H1 (cell line): ENCODE measurements at regions not wholly inside any gene's neighbourhood (a gene's known extent, or its start where the extent isn't known, plus 50 kb on each side); places are given as distances from the start of the nearest gene placed in this dataset.

Experiments used
- CTCF ChIA-PET: fragments of 300-600 bp; sonication (Branson Sonifier 250); formaldehyde crosslinking; loops from one replicate; lab custom pipeline; 2021; ENCODE audit not compliant: partially characterized antibody; lab: Charles Lee
- POLR2A ChIA-PET: fragments of 300-600 bp; sonication (Branson Sonifier 250); formaldehyde crosslinking; loops from one replicate; lab custom pipeline; 2021; ENCODE audit warnings: inconsistent platforms; ENCODE audit not compliant: partially characterized antibody; lab: Charles Lee
- DNase-seq, 2 experiments: peaks; one replicate each; pipeline versions ENCODE4 v3.0.0 to v3.0.0-alpha.2; 2010 to 2022; ENCODE audit warnings: low spot score in 2 of 2, low read depth in 1 of 2, mixed read lengths in 1 of 2
- FAIRE-seq: peaks from 2 replicates; lab custom pipeline; 2011; peaks lifted over from hg19 to GRCh38; lab: Jason Lieb, UNC
- H2AFZ ChIP-seq: 2 replicates; pipeline ENCODE4 v1.8.1; 2012; ENCODE audit warnings: low read length, inconsistent platforms
- H2AK5ac ChIP-seq: 2 replicates; pipeline ENCODE4 v1.6.1; 2013; ENCODE audit warnings: low read depth, low read length
- H2BK120ac ChIP-seq: replicated peaks from 2 replicates; pipeline ENCODE3; 2013; ENCODE audit warnings: low read depth, low read length, inconsistent platforms
- H2BK12ac ChIP-seq: 2 replicates; pipeline ENCODE4 v1.6.1; 2013; ENCODE audit warnings: low read depth, low read length
- H2BK15ac ChIP-seq: 2 replicates; pipeline ENCODE4 v1.6.1; 2013; ENCODE audit warnings: low read length
- H2BK20ac ChIP-seq: 2 replicates; pipeline ENCODE4 v1.6.1; 2013; ENCODE audit warnings: low read length
- H2BK5ac ChIP-seq: 2 replicates; pipeline ENCODE4 v1.6.1; 2013; ENCODE audit warnings: low read depth, low read length
- H3K14ac ChIP-seq: 2 replicates; pipeline ENCODE4 v1.6.1; 2013; ENCODE audit warnings: inconsistent platforms; ENCODE audit not compliant: insufficient read length
- H3K18ac ChIP-seq: 2 replicates; pipeline ENCODE4 v1.6.1; 2013; ENCODE audit warnings: low read length; ENCODE audit errors: extremely low read depth
- H3K23ac ChIP-seq: 2 replicates; pipeline ENCODE4 v1.6.1; 2013; ENCODE audit warnings: inconsistent platforms; ENCODE audit not compliant: insufficient read length
- H3K23me2 ChIP-seq: 2 replicates; pipeline ENCODE4 v1.6.1; 2013; ENCODE audit warnings: low read depth, low read length
- H3K27ac ChIP-seq: 2 replicates; pipeline ENCODE4 v1.6.1; 2011; ENCODE audit warnings: low read depth, low read length, inconsistent platforms
- H3K27me3 ChIP-seq, 4 experiments: replicated peaks in 1 of 4; 1 replicate in 1 of 4; 2 replicates in 3 of 4; pipeline versions ENCODE4 v1.6.1 to v1.8.1; 2011 to 2013; ENCODE audit warnings: low read length in 3 of 4, mild to moderate bottlenecking in 3 of 4, inconsistent platforms in 2 of 4, mixed read lengths in 2 of 4, moderate library complexity in 1 of 4; ENCODE audit not compliant: control insufficient read depth in 3 of 4, insufficient read depth in 3 of 4; ENCODE audit errors: extremely low read depth in 1 of 4
- H3K36me3 ChIP-seq, 4 experiments: 2 replicates each; pipeline versions ENCODE4 v1.6.1 to v1.8.1; 2011 to 2013; ENCODE audit warnings: mild to moderate bottlenecking in 4 of 4, low read length in 3 of 4, moderate library complexity in 2 of 4, control low read depth in 1 of 4, inconsistent platforms in 1 of 4; ENCODE audit not compliant: insufficient read depth in 4 of 4, control insufficient read depth in 2 of 4
- H3K4ac ChIP-seq: replicated peaks from 2 replicates; pipeline ENCODE3; 2013; ENCODE audit warnings: low read length, low read depth, mixed read lengths, inconsistent platforms; ENCODE audit not compliant: insufficient read length
- H3K4me1 ChIP-seq, 4 experiments: replicated peaks in 1 of 4; 1 replicate in 1 of 4; 2 replicates in 3 of 4; pipeline versions ENCODE4 v1.6.1 to v1.8.1; 2011 to 2013; ENCODE audit warnings: low read length in 3 of 4, inconsistent platforms in 2 of 4, mixed read lengths in 1 of 4; ENCODE audit not compliant: insufficient read depth in 4 of 4, control insufficient read depth in 3 of 4
- H3K4me2 ChIP-seq, 2 experiments: 2 replicates each; pipeline versions ENCODE4 v1.6.1 to v1.8.1; 2011 to 2013; ENCODE audit warnings: low read depth in 2 of 2, low read length in 2 of 2, control low read depth in 1 of 2, inconsistent platforms in 1 of 2, mild to moderate bottlenecking in 1 of 2; ENCODE audit not compliant: insufficient read depth in 1 of 2
- H3K4me3 ChIP-seq, 4 experiments: fragments of 200-600, 300-600 bp in 1 of 4; sonication (generic), shearing (Covaris generic), sonication (Bioruptor Twin) in 1 of 4; 2 replicates each; pipeline versions ENCODE4 v1.5.1 to v1.8.1; 2011 to 2016; ENCODE audit warnings: low read length in 4 of 4, low read depth in 3 of 4, control low read depth in 2 of 4, inconsistent platforms in 2 of 4, mild to moderate bottlenecking in 2 of 4, mixed read lengths in 1 of 4, moderate library complexity in 1 of 4; ENCODE audit not compliant: insufficient read depth in 2 of 4; ENCODE audit errors: extremely low read depth in 1 of 4
- H3K56ac ChIP-seq: replicated peaks from 2 replicates; pipeline ENCODE3; 2013; ENCODE audit warnings: low read depth, mild to moderate bottlenecking, mixed read lengths, low read length, inconsistent platforms; ENCODE audit not compliant: insufficient read length
- H3K79me1 ChIP-seq: 2 replicates; pipeline ENCODE4 v1.6.1; 2013; ENCODE audit warnings: low read depth, low read length, control low read depth
- H3K79me2 ChIP-seq, 2 experiments: 2 replicates each; pipeline versions ENCODE4 v1.6.1 to v1.8.1; 2012 to 2013; ENCODE audit warnings: low read length in 2 of 2, mild to moderate bottlenecking in 2 of 2, inconsistent platforms in 1 of 2; ENCODE audit not compliant: insufficient read depth in 2 of 2, control insufficient read depth in 1 of 2
- H3K9ac ChIP-seq, 4 experiments: replicated peaks in 1 of 4; 1 replicate in 1 of 4; 2 replicates in 3 of 4; pipeline versions ENCODE4 v1.6.1 to v1.8.1; 2011 to 2013; ENCODE audit warnings: low read depth in 3 of 4, low read length in 3 of 4, control low read depth in 2 of 4, mild to moderate bottlenecking in 2 of 4, moderate library complexity in 2 of 4, inconsistent platforms in 1 of 4; ENCODE audit errors: extremely low read depth in 1 of 4
- H3K9me3 ChIP-seq, 2 experiments: 2 replicates each; pipeline versions ENCODE4 v1.6.1 to v1.8.1; 2012 to 2013; ENCODE audit warnings: mild to moderate bottlenecking in 2 of 2, moderate library complexity in 2 of 2, control low read depth in 1 of 2, inconsistent platforms in 1 of 2, low read depth in 1 of 2, low read length in 1 of 2, mixed read lengths in 1 of 2; ENCODE audit not compliant: insufficient read depth in 2 of 2
- H4K20me1 ChIP-seq, 2 experiments: replicated peaks in 1 of 2; 2 replicates each; pipeline versions ENCODE3 to v1.8.1; 2011 to 2013; ENCODE audit warnings: inconsistent platforms in 2 of 2, low read length in 2 of 2, mild to moderate bottlenecking in 1 of 2; ENCODE audit not compliant: insufficient read depth in 2 of 2, control insufficient read depth in 1 of 2
- H4K5ac ChIP-seq: 2 replicates; pipeline ENCODE4 v1.6.1; 2013; ENCODE audit warnings: low read length, low read depth, mixed read lengths, inconsistent platforms; ENCODE audit not compliant: insufficient read length
- H4K8ac ChIP-seq: 2 replicates; pipeline ENCODE4 v1.8.0; 2013; ENCODE audit warnings: mild to moderate bottlenecking, moderate library complexity, low read length, inconsistent platforms; ENCODE audit not compliant: insufficient read depth; ENCODE audit errors: extremely low read depth
- H4K91ac ChIP-seq: replicated peaks from 2 replicates; pipeline ENCODE3; 2013; ENCODE audit warnings: low read length, mixed read lengths, inconsistent platforms; ENCODE audit not compliant: insufficient read length
- CREB1 ChIP-seq: IDR thresholded peaks from 2 replicates; pipeline ENCODE4 v1.6.1; 2012; ENCODE audit warnings: inconsistent platforms
- CTBP2 ChIP-seq: IDR thresholded peaks from 2 replicates; pipeline ENCODE4 v1.7.0; 2011; ENCODE audit warnings: borderline replicate concordance, mild to moderate bottlenecking, moderate library complexity, mixed read lengths, low read length; ENCODE audit not compliant: insufficient read depth, insufficient read length
- EP300 ChIP-seq, 2 experiments: IDR thresholded peaks; 1 replicate in 1 of 2; 2 replicates in 1 of 2; pipeline ENCODE4 v1.6.1; 2011 to 2012; ENCODE audit warnings: low read depth in 2 of 2, low read length in 2 of 2, mild to moderate bottlenecking in 2 of 2, borderline replicate concordance in 1 of 2, inconsistent platforms in 1 of 2, moderate library complexity in 1 of 2
- GABPA ChIP-seq: IDR thresholded peaks from 2 replicates; pipeline ENCODE4 v1.6.1; 2011; ENCODE audit warnings: mild to moderate bottlenecking, low read length, moderate library complexity, borderline replicate concordance; ENCODE audit not compliant: insufficient read depth
- POLR2A ChIP-seq, 2 experiments: IDR thresholded peaks; 1 replicate in 1 of 2; 2 replicates in 1 of 2; pipeline ENCODE4 v1.6.1; 2011; ENCODE audit warnings: low read depth in 2 of 2, low read length in 2 of 2, mild to moderate bottlenecking in 2 of 2; ENCODE audit errors: control extremely low read depth in 1 of 2
- POLR2AphosphoS5 ChIP-seq: IDR thresholded peaks from 2 replicates; pipeline ENCODE4 v1.6.1; 2011; ENCODE audit warnings: low read depth, low read length
- RFX5 ChIP-seq: IDR thresholded peaks from 2 replicates; pipeline ENCODE4 v1.6.1; 2011; ENCODE audit warnings: low read depth, low read length, improper control_type of control experiment, borderline replicate concordance
- SP2 ChIP-seq: IDR thresholded peaks from 2 replicates; pipeline ENCODE4 v1.6.1; 2012; ENCODE audit warnings: mild to moderate bottlenecking, low read length, inconsistent platforms
- SUZ12 ChIP-seq: fragments of 200-600 bp; sonication (generic); IDR thresholded peaks from 2 replicates; pipeline ENCODE4 v1.6.1; 2012; ENCODE audit warnings: mild to moderate bottlenecking, inconsistent platforms, low read length, moderate library complexity, mixed read lengths
- TBP ChIP-seq: IDR thresholded peaks from 2 replicates; pipeline ENCODE4 v1.6.1; 2011; ENCODE audit warnings: low read depth, low read length, improper control_type of control experiment
- TCF12 ChIP-seq: IDR thresholded peaks from 2 replicates; pipeline ENCODE4 v1.6.1; 2011; ENCODE audit warnings: low read depth, mild to moderate bottlenecking, low read length
- TEAD4 ChIP-seq: IDR thresholded peaks from 2 replicates; pipeline ENCODE4 v1.6.1; 2012; ENCODE audit warnings: low read depth, low read length, inconsistent platforms, mixed read lengths
- WGBS, 2 experiments: shearing (Covaris generic) in 1 of 2; methylation state at CpG; one replicate each; pipeline versions ENCODE4 v1.1.6 to v1.1.7; 2013 to 2015; ENCODE audit warnings: low lambda C conversion rate in 2 of 2, mixed read lengths in 2 of 2, inconsistent platforms in 1 of 2, low coverage in 1 of 2, missing lambda C conversion rate in 1 of 2; ENCODE audit not compliant: insufficient replicate concordance in 2 of 2, insufficient coverage in 1 of 2, insufficient read length in 1 of 2; ENCODE audit errors: extremely low coverage in 1 of 2, missing lambda C conversion rate in 1 of 2; 5-methylcytosine and 5-hydroxymethylcytosine counted together
- TF ChIP-seq, protein P1 (sequence below): IDR thresholded peaks from 2 replicates; pipeline ENCODE4 v1.6.1; 2012; ENCODE audit warnings: low read length, inconsistent platforms
- TF ChIP-seq, protein P2 (sequence below): IDR thresholded peaks from 2 replicates; pipeline ENCODE4 v1.6.1; 2011; ENCODE audit warnings: low read depth, mild to moderate bottlenecking, low read length; ENCODE audit not compliant: insufficient read depth

GRCh38 chr6:166079841-166080240 lies 87.8 kb downstream of the TBXT start:
- Histone ChIP-seq H4K8ac (no peak overlapping the region), H3K18ac (no peak overlapping the region), H2BK15ac (no peak overlapping the region), H3K4me1 (no peaks in the 10 kb centered on the region), H3K14ac (no peak overlapping the region), H3K9ac (no peak overlapping the region), H4K91ac (no peak overlapping the region), H3K23ac (no peak overlapping the region), H3K9me3 (no peaks in the 10 kb centered on the region; a peak in 1 of 4 replicates), H3K4me2 (no peak overlapping the region), H2BK120ac (no peak overlapping the region), H3K56ac (no peak overlapping the region), H3K4ac (no peak overlapping the region), H2BK20ac (no peak overlapping the region), H4K20me1 (no peaks in the 10 kb centered on the region), H2AK5ac (no peak overlapping the region), H2BK12ac (no peak overlapping the region), H2BK5ac (no peak overlapping the region), H3K79me2 (no peaks in the 10 kb centered on the region), H3K4me3 (no peak overlapping the region), H3K27me3 (no peaks in the 10 kb centered on the region), H3K23me2 (no peaks in the 10 kb centered on the region), H4K5ac (no peak overlapping the region), H3K27ac (no peak overlapping the region), H3K79me1 (no peaks in the 10 kb centered on the region), H2AFZ (no peak overlapping the region), H3K36me3 (no peaks in the 10 kb centered on the region)
- DNase-seq (no peak), FAIRE-seq (no peak)
- TF ChIP-seq SP2, result no peak
- no peak for TF ChIP-seq POLR2A (IDR thresholded peaks at IDR 0.05; ENCODE audit: control extremely low read depth in 1 of 2, low read depth in 2 of 2, low read length in 2 of 2)
- TF ChIP-seq POLR2AphosphoS5, result no peak
- TF ChIP-seq, protein P1, sequence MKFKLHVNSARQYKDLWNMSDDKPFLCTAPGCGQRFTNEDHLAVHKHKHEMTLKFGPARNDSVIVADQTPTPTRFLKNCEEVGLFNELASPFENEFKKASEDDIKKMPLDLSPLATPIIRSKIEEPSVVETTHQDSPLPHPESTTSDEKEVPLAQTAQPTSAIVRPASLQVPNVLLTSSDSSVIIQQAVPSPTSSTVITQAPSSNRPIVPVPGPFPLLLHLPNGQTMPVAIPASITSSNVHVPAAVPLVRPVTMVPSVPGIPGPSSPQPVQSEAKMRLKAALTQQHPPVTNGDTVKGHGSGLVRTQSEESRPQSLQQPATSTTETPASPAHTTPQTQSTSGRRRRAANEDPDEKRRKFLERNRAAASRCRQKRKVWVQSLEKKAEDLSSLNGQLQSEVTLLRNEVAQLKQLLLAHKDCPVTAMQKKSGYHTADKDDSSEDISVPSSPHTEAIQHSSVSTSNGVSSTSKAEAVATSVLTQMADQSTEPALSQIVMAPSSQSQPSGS, result no peak
- TF ChIP-seq TBP, result no peak
- TF ChIP-seq SUZ12, result no peak
- TF ChIP-seq CREB1, result no peak
- no peak for TF ChIP-seq CTBP2
- TF ChIP-seq, protein P2, sequence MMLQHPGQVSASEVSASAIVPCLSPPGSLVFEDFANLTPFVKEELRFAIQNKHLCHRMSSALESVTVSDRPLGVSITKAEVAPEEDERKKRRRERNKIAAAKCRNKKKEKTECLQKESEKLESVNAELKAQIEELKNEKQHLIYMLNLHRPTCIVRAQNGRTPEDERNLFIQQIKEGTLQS, result no peak
- TF ChIP-seq TEAD4, result no peak
- TF ChIP-seq RFX5, result no peak
- TF ChIP-seq GABPA, result no peak
- TF ChIP-seq TCF12, result no peak
- TF ChIP-seq EP300 (IDR thresholded peaks at IDR 0.05; ENCODE audit: borderline replicate concordance in 1 of 2, low read depth in 2 of 2, low read length in 2 of 2), result no peak
- POLR2A ChIA-PET, result no interaction called here
- CTCF ChIA-PET, result no interaction called here
- 96% methylated on average over 6 of the region's 6 CpGs; no CpG with 5 or more reads in 1 of the 2 experiments for WGBS, 2 experiments
